ENCODE measurements at regions not wholly inside any gene's neighbourhood (a gene's known extent, or its start where the extent isn't known, plus 50 kb on each side); places are given as distances from the start of the nearest gene placed in this dataset.

- DNase-seq: no peak
Measured at GRCh38 chr6:71481011-71481410, 192.4 kb downstream of the OGFRL1 start.

- DNase-seq: no peak
Measured at GRCh38 chr6:71481801-71482200, 193.2 kb downstream of the OGFRL1 start.

GRCh38 chr6:71482742-71483141 lies 194.1 kb downstream of the OGFRL1 start:
- no peak for DNase-seq

- DNase-seq: no peak
Measured at GRCh38 chr6:71486461-71486860, 197.8 kb downstream of the OGFRL1 start.

- no peak for DNase-seq
Measured at GRCh38 chr6:71488186-71488585, 199.6 kb downstream of the OGFRL1 start.

GRCh38 chr6:71489736-71490135 lies 201.1 kb downstream of the OGFRL1 start:
- no peak for DNase-seq

- no peak for DNase-seq
Measured at GRCh38 chr6:71490876-71491275, 202.3 kb downstream of the OGFRL1 start.

GRCh38 chr6:71491844-71492243 lies 203.2 kb downstream of the OGFRL1 start:
- DNase-seq: no peak

GRCh38 chr6:71492668-71493067 lies 204.1 kb downstream of the OGFRL1 start:
- DNase-seq: no peak

GRCh38 chr6:71496018-71496721 lies 207.6 kb downstream of the OGFRL1 start:
- DNase-seq: no peak

GRCh38 chr6:71496722-71497033 lies 208.1 kb downstream of the OGFRL1 start:
- no peak for DNase-seq

- no peak for DNase-seq
Measured at GRCh38 chr6:71498638-71499037, 210.0 kb downstream of the OGFRL1 start.

GRCh38 chr6:71499667-71500066 lies 211.1 kb downstream of the OGFRL1 start:
- DNase-seq: no peak

GRCh38 chr6:71502168-71502567 lies 213.6 kb downstream of the OGFRL1 start:
- DNase-seq: no peak

- DNase-seq: no peak
Measured at GRCh38 chr6:71502956-71503355, 214.3 kb downstream of the OGFRL1 start.

GRCh38 chr6:71507183-71507582 lies 218.6 kb downstream of the OGFRL1 start:
- DNase-seq: no peak

- DNase-seq: no peak
Measured at GRCh38 chr6:71509191-71510005, 220.8 kb downstream of the OGFRL1 start.

GRCh38 chr6:71510057-71510713 lies 221.6 kb downstream of the OGFRL1 start:
- DNase-seq: peak; percentile 76

- DNase-seq: no peak
Measured at GRCh38 chr6:71510856-71511255, 222.2 kb downstream of the OGFRL1 start.

- DNase-seq: no peak
Measured at GRCh38 chr6:71512256-71512655, 223.6 kb downstream of the OGFRL1 start.

GRCh38 chr6:71513036-71513435 lies 224.4 kb downstream of the OGFRL1 start:
- peak; percentile 40 for DNase-seq

- DNase-seq: no peak
Measured at GRCh38 chr6:71523548-71523947, 234.9 kb downstream of the OGFRL1 start.

- no peak for DNase-seq
Measured at GRCh38 chr6:71524201-71524600, 235.6 kb downstream of the OGFRL1 start.
